SJCRH30 (cell line): ENCODE measurements at regions not wholly inside any gene's neighbourhood (a gene's known extent, or its start where the extent isn't known, plus 50 kb on each side); places are given as distances from the start of the nearest gene placed in this dataset.
A peak's percentile ranks its signal among the peaks of the same experiment; 100 is the strongest.
"Not testable (repeated sequence)": the region's sequence is repeated elsewhere in the genome, so short reads cannot be mapped to it uniquely, and the experiment has no call there.

Experiments used
- DNase-seq, 2 experiments: peaks; one replicate each; pipeline ENCODE4 v3.0.0-alpha.2; 2015 to 2020
- H3K27ac ChIP-seq: fragments of 250-450 bp; sonication (Bioruptor Pico); 2 replicates; pipeline ENCODE4 v1.5.1; 2020; ENCODE audit warnings: mild to moderate bottlenecking, moderate library complexity
- H3K27me3 ChIP-seq: fragments of 250-450 bp; sonication (Bioruptor Pico); 2 replicates; pipeline ENCODE4 v1.5.1; 2020; ENCODE audit warnings: mild to moderate bottlenecking, moderate library complexity
- H3K36me3 ChIP-seq: fragments of 250-450 bp; sonication (Bioruptor Pico); 2 replicates; pipeline ENCODE4 v1.5.1; 2020; ENCODE audit warnings: mild to moderate bottlenecking, moderate library complexity
- H3K4me1 ChIP-seq: fragments of 250-450 bp; sonication (Bioruptor Pico); 2 replicates; pipeline ENCODE4 v1.5.1; 2020; ENCODE audit warnings: mild to moderate bottlenecking, moderate library complexity
- H3K4me3 ChIP-seq: fragments of 250-450 bp; sonication (Bioruptor Pico); 2 replicates; pipeline ENCODE4 v1.5.1; 2020; ENCODE audit warnings: mild to moderate bottlenecking, moderate library complexity
- H3K9me3 ChIP-seq: fragments of 250-450 bp; sonication (Bioruptor Pico); replicated peaks from 2 replicates; pipeline ENCODE4 v1.5.1; 2020; ENCODE audit warnings: mild to moderate bottlenecking, moderate library complexity

DNA sequence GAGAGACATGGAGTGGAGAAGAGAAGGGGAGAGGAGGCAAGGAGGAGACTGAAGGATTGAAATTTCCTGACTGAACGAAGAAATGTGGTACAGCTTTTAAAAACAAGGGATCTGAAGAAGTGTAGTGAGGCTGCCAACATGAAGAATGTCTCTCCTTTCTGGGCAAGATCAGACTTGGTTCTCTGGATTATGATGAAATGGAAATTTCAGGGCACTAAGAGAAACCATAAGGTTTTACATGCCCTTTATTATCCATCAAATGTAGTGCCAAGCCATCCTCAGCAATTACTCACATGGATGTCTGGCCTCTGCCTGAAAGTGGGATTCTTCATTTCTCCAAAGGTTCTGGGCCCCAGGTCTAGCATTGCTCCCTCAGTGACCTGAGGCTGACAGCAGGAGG, 77.6 kb upstream of the CCDC80 start:
- no peaks in the 10 kb centered on the region for H3K27me3 ChIP-seq
- no peaks in the 10 kb centered on the region for H3K36me3 ChIP-seq
- no peaks in the 10 kb centered on the region; the same call in 1 of the 2 replicates for H3K9me3 ChIP-seq
- no peaks in the 10 kb centered on the region for H3K4me1 ChIP-seq
- H3K27ac ChIP-seq, result no peak overlapping the region
- H3K4me3 ChIP-seq, result no peak overlapping the region
- DNase-seq, result no peak

DNA sequence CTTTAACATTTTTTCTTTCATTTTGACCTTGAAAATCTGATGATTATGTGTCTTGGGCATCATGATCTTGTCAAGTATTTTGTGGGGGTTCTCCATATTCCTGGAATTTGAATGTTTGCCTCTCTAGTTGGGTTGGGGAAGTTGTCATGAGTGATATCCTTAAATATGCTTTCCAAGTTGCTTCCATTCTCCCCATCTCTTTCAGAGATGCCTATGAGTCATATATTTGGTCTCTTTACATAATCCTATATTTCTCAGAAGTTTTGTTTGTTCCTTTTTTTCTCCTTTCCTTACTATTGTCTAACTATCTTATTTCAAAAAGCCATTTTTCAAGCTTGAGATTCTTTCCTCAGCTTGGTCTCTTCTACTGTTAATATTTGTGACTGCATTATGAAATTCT, 69.0 kb upstream of the CCDC80 start:
- Histone ChIP-seq H3K27ac (no peak overlapping the region), H3K27me3 (no peaks in the 10 kb centered on the region), H3K4me3 (no peak overlapping the region), H3K36me3 (no peaks in the 10 kb centered on the region), H3K9me3 (no peaks in the 10 kb centered on the region), H3K4me1 (no peaks in the 10 kb centered on the region)
- no peak for DNase-seq

DNA sequence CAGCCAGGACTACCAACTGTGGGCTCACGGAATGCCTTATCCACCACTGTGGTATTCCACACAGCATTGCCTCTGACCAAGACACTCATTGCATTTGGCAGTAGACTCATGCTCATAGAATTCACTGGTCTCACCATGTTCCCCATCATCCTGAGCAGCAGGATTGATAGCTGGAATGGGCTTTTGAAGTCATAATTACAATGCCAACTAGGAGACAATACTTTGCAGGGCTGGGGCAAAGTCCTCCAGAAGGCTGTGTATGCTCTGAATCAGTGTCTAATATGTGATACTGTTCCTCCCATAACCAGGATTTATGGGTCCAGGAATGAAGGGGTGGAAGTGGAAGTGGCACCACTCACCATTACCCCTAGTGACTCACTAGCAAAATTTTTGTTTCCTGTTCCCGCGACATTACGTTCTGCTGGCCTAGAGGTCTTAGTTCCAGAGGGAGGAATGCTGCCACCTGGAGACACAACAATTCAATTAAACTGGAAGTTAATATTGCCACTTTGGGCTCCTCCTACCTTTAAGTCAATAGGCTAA, 58.6 kb upstream of the CCDC80 start:
- Histone ChIP-seq H3K36me3 (no peaks in the 10 kb centered on the region), H3K4me1 (peaks cover 11% of the 10 kb centered on the region), H3K27ac (no peak overlapping the region), H3K4me3 (no peak overlapping the region), H3K9me3 (no peaks in the 10 kb centered on the region), H3K27me3 (no peaks in the 10 kb centered on the region)
- peak in 1 of 2 experiments; percentile 17 for DNase-seq

DNA sequence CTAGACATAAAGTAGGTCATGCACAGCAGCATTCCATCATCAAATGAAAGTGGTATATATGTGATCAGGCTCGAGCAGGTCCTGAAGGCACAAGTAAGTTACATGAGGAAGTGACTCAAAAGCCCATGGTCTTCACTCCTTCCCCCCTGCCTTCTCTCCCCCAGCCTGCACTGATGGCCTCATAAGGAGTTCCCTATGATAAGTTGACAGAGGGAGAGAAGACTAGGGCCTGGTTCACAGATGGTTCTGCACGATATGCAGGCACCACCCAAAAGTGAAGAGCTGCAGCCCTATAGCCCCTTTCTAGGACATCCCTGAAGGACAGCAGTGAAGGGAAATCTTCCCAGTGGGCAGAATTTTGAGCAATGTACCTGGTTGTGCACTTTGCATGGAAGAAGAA, 57.5 kb upstream of the CCDC80 start:
- H3K4me3 ChIP-seq, H3K36me3 ChIP-seq, H3K27ac ChIP-seq, H3K9me3 ChIP-seq, DNase-seq, H3K27me3 ChIP-seq, H3K4me1 ChIP-seq: not testable (repeated sequence)

DNA sequence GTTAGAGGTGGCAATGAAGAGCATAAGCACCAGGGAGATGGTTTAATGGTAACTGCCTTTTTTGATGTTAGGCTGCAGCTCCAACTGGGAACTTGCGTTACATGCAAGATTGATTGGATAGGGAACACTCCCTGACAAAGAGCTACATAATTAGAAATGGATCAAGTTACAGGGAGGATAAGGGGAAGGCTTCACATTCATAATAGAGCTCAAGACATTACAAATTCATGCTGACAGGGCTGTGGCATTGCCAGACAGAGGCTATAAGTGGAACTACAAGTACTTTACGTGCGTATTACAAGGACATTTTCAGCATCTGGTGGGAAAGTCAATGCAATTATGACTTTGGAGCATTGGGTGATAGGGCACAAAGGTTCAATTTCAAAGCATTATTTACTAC, 55.3 kb upstream of the CCDC80 start:
- H3K36me3 ChIP-seq, H3K9me3 ChIP-seq, H3K27ac ChIP-seq, H3K4me3 ChIP-seq, H3K27me3 ChIP-seq, DNase-seq, H3K4me1 ChIP-seq: not testable (repeated sequence)

DNA sequence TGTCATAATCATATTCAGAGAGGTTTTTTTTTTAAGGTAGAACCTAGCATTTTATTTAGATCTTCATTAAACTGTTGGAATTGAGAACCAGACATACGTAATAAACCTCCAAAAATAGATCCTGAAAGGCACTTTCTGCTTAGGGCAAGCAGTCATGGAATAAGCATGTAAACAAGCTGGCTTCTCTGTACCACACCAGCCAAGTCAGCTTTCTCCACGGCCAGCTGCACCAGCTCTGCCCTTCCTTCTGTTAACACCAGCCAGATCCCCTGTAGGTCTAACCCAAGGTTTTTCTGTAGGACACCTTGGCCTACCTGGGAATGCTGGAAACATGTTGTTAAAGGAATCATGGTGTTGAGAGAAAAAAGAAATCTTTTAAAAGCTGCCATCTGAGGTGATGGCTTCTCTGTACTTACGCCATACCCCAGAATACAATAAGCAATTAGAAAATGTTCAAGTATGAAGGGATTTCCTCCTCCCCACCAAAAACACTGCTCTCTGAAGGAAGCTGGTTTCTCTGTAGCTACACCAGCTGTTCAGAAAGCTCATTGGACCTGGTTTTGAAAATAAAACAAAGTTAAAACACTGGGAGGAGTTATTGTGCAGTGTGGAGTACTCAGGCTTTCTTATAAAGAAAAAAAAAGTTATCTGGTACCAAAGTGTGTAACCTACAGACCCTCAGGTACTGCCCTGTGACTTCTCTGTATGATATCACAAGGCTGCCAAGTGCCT, 54.6 kb upstream of the CCDC80 start:
- DNase-seq, H3K4me3 ChIP-seq, H3K9me3 ChIP-seq, H3K36me3 ChIP-seq, H3K27me3 ChIP-seq, H3K4me1 ChIP-seq, H3K27ac ChIP-seq: not testable (repeated sequence)

DNA sequence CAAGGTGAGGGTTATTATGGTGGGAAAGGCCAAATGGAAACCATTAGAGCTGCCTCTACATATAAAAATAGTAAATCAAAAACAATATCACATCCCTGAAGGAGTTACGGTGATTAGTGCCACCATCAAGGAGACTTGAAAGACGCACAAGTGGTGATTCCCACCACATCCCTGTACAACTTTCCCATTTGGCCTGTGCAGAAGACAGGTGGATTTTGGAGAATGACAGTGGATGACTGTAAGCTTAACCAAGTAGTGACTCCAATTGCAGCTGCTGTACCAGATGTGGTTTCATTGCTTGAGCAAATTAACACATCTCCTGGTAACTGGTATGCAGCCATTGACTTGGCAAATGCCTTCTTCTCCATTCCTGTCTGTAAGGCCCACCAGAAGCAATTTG, 54.0 kb upstream of the CCDC80 start:
- H3K9me3 ChIP-seq, DNase-seq, H3K36me3 ChIP-seq, H3K4me1 ChIP-seq, H3K27ac ChIP-seq, H3K27me3 ChIP-seq, H3K4me3 ChIP-seq: not testable (repeated sequence)

DNA sequence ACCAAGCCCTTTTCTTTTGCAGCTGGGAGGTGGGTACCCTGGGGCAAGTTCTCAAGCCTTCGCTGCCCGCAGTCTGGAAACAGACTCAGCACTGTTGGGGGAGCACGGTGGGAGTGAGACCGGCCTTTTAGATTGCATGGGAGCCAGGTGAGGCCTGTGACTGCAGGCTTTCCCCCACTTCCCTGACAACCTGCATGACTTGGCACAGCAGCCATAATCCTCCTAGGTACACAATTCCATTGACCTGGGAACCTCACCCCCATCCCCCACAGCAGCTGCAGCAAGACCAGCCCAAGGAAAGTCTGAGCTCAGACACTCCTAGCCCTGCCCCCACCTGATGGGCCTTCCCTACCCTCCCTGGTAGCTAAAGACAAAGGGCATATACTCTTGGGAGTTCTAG, 52.2 kb upstream of the CCDC80 start:
- Histone ChIP-seq H3K36me3 (no peaks in the 10 kb centered on the region), H3K4me1 (peaks cover 2% of the 10 kb centered on the region; the same call in 1 of the 2 replicates), H3K9me3 (0 out of 2 replicates have a peak, but pooled peaks cover 3% of the 10 kb centered on the region), H3K27me3 (no peaks in the 10 kb centered on the region), H3K27ac (no peak overlapping the region), H3K4me3 (no peak overlapping the region)
- DNase-seq, result no peak
